ENCODE measurements at regions not wholly inside any gene's neighbourhood (a gene's known extent, or its start where the extent isn't known, plus 50 kb on each side); places are given as distances from the start of the nearest gene placed in this dataset.

GRCh38 chr14:54258382-54258781, 138.4 kb upstream of the CDKN3 start:
- TF ChIP-seq CTCF (conservative IDR thresholded peaks at IDR 0.05 in 1 of 2, IDR thresholded peaks at IDR 0.05 in 1 of 2; ENCODE audit: low read depth in 1 of 2, low read length in 2 of 2) (no peak), EZH2 (IDR thresholded peaks at IDR 0.05; ENCODE audit: low read length, missing control alignments) (no peak)
